ENCODE measurements at regions not wholly inside any gene's neighbourhood (a gene's known extent, or its start where the extent isn't known, plus 50 kb on each side); places are given as distances from the start of the nearest gene placed in this dataset.
A peak's percentile ranks its signal among the peaks of the same experiment; 100 is the strongest.

GRCh38 chr2:121860758-121861227 is 105.3 kb downstream of the TSN start:
- no peak for DNase-seq

DNA sequence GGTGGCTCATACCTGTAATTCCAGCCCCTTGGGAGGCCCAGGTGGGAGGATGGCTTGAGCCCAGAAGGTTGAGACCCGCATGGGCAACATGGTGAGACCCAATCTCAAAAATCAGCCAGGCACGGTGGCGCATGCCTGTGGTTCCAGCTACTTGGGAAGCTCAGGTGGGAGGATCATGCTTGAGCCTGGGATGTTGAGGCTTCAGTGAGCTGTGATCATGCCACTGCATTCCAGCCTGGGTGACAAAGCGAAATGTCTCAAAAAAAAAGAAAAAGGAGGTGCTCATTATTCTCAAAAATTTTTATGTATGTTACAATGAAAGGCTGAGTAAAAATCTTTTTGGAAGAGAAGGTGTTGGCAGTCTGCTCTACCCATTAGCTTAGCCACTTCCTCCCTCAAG is 106.8 kb downstream of the TSN start:
- no peak for DNase-seq

DNA sequence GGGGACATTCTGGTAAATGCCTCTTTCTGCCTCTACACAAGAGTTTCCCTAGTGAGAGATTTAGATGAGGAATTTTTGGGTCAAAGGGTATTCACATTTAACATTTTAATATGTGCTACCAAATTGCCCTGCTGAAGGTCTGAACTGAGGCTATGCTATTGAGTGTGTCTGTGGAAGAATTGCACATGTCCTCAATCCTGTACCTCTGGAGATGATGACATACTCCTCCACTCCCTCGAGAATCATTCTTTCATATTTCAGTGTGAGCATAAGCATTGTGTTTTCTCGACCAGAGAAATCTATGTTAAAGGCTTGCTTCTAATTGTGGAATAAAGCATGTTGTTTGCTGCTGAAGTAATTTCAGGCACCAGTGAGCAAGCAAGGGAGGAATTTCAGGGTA is 110.5 kb downstream of the TSN start:
- DNase-seq: no peak

GRCh38 chr2:121866789-121867188 is 111.3 kb downstream of the TSN start:
- DNase-seq: no peak

- no peak for DNase-seq
Observed at GRCh38 chr2:121868652-121869051, 113.2 kb downstream of the TSN start.

- no peak for DNase-seq
Observed at GRCh38 chr2:121869363-121869762, 113.9 kb downstream of the TSN start.

GRCh38 chr2:121869873-121870272 is 114.4 kb downstream of the TSN start:
- no peak for DNase-seq

DNA sequence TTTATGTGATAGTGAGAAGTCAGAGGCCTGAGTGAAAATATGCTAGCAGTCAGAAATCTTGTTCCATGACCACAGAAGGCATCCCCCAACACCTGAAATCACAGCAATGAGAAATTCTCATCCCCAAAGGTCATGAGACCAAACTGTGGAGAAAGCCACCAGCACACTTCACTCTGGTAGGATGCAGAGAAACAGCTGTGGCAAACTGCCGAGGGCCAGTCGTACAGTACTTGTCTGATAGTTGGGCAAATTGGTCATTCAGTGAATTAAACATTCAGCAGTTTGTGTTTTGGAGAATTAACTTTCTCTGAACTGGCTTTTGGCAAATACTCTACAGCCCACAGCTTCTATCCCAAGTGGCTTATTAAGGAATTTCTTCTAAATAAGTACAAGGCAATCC is 117.2 kb downstream of the TSN start:
- no peak for DNase-seq

- no peak for DNase-seq
Observed at GRCh38 chr2:121873864-121874263, 118.4 kb downstream of the TSN start.

DNA sequence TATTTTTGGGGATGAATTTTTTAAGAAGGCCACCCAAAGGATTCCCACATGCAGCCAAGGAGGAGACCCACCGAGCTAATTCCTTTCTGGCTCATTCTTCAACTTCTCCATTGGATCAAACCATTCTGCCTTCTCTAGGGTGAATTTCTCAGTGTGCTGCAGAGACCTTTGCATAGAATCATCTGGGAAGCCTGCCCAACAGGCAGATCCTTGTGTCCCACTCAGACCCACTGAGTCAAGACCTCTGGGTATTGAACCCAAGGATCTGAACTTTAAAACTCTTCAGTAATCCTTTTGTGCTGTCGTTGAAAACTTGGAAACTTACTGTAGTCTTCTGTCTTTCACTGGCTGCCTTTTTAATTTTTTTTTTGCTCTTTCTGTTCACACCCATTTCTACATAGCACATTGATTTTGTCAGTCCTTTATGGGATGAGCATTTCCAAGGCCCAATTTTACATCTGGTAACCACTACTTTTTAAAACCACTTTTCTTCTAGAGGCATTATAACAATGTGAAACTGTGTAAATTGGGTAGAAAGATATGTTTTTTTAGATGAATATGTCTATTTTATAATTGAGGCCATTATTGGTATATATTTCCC is 120.2 kb downstream of the TSN start:
- no peak for DNase-seq

DNA sequence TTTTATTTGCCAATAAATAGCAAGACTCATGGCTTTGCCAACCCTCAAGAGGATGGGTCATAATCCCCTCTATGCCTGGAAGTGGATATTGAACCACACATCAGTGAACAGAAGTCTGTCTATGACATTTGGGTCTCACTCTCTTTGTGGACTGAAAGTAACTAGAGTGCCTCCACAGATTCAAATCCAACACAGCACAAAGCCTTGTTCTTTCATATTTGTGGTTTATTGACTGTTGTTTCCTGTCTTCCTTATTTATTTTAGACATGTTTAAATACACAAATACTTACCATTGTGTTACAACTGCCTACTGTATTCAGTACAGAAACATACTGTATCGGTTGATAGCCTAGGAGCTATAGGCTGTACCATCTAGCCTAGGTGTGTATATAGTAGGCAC is 121.9 kb downstream of the TSN start:
- no peak for DNase-seq

DNA sequence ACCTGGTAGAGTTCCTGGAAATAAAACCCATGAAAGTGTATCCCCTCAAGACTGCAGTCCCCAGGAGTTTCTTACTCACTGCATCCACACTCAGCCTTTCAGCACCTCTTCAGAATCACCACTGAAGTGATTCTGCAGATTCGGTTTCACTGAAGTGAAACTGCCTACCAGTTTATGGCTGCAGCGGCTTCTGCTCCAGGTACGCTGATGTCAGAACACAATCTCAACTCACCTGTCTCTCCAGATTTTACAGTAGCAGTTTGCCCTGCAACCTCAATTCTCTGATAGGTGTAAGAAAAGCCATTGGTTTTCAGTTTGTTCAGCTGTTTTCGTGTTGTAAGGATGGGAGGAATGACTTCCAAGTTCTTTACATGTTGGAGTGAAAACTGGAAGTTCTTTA is 124.8 kb downstream of the TSN start:
- no peak for DNase-seq

DNA sequence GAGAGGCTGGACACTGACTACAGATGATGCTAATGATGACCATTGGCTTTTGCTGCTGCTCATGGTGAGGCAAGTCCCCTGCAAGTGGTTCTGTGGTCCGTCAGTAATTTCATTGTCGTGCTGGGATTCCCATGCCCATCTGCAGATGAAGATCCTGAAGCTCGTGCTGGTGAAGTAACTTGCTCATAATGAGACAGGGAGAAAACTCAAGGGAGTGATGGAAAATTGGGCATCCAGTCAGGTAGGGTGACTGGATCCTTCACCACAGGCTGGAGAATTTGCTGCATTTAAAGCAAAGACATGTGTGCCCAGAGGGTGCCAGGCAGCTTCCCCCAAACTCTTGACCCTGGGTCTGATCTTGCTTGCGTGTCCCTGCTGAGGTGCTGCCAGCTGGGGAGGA is 125.6 kb downstream of the TSN start:
- no peak for DNase-seq

- no peak for DNase-seq
Observed at GRCh38 chr2:121881950-121882349, 126.5 kb downstream of the TSN start.

DNA sequence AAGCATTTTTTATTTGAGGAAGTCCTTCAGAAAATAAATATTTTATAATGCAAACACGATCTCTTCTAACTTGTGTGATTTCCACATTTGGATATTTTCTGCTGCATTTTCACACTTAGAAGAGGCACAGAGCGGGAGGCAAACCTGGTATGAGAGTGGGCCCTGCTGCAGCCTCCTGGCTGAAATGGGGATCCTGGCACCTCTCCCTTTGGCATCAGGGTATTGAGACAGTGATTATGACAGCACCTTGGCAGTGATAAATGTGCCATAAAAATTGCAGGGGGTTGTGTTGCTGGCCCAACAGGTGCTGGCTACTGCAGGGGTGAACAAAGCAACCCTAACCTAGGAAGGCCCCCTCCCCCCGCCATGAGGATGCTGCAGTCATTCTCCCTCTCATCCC is 128.6 kb downstream of the TSN start:
- no peak for DNase-seq

- no peak for DNase-seq
Observed at GRCh38 chr2:121884511-121884921, 129.1 kb downstream of the TSN start.

DNA sequence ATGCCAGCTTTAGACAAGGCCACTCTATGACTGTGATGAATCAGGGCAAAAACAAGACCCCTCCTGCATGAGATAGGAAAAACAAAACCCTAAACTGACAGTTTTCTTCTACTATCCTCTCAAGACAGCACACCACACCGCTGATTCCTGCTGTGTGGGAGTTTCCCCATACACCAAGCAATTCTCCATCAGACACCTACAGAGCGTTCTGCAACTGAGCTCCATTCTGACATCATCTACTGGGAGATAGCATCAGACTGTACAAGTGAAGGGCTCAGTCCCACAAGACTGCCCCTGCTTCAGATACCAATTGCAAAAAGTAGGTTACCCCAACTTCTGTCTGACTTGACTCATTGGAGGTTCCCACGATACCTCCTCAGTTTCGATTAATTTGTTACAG is 130.6 kb downstream of the TSN start:
- DNase-seq: no peak

GRCh38 chr2:121887513-121888188 is 132.2 kb downstream of the TSN start:
- no peak for DNase-seq

- no peak for DNase-seq
Observed at GRCh38 chr2:121888189-121888557, 132.7 kb downstream of the TSN start.

GRCh38 chr2:121890041-121890440 is 134.6 kb downstream of the TSN start:
- no peak for DNase-seq

GRCh38 chr2:121895723-121896571 is 140.5 kb downstream of the TSN start:
- no peak for DNase-seq

DNA sequence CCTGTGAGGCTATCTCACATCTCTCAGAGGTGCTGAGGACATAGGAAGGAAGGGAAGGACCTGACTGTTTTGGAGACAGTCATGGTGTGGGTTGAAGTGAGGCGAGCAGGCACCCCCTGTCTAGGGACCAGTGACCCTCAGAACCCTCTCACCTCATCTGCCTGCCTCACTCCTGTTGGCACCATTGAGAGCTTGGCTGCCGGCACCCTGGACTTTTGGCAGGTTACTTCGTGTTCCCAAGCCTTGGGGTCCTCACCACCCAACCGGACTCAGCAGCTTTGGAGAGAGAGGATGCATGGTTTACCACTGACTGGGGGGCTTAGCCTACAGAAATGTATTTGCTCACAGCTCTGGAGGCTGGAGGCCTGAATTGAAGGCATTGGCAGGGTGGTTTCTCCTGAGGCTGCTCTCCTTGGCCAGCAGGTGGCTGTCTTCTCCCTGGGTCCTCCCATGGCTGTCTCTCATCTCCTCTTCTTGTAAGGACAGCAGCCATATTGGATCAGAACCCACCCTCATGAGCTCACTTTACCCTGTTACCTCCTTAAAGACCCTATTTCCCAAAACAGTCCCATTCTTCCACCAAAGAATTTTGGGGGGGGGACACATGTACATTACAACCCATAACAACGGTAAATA is 142.0 kb downstream of the TSN start:
- DNase-seq: peak; percentile 23 to 33

GRCh38 chr2:121898483-121898882 is 143.0 kb downstream of the TSN start:
- DNase-seq: no peak

DNA sequence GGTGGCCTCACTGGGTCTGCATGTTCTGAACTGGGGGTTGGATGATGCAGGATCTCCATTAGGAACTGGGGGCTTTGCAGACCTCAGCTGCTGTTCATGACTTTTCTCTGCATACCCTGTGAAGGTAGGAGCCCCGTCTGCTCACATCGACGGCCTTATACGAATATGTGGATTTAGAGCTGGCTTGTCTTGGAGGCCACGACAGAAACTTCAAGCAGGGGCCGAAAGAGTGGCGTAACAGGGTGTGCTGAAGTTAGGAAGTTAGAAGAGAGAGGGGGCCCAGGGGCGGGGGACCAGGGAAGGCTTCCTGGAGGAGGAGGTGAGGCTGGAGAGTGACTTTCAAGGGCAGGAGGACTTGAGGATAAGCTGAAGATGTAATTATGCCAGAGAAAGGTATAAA is 144.9 kb downstream of the TSN start:
- no peak for DNase-seq

Measured in AML-193 (cell line).